IMR-90 (cell line): ENCODE measurements at regions not wholly inside any gene's neighbourhood (a gene's known extent, or its start where the extent isn't known, plus 50 kb on each side); places are given as distances from the start of the nearest gene placed in this dataset.

Source experiments
- ATAC-seq: fragments of 200-7000 bp; cut with Tn5 transposase; 2 replicates; pipeline ENCODE4 v1.9.1; 2020; ENCODE audit warnings: low read depth, mild to moderate bottlenecking, moderate library complexity
- BruUV-seq: library from RNA; stranded (reverse); fragments of 400-500 nt; replicated peaks from 2 replicates; lab custom pipeline; 2021; lab: Mats Ljungman, UMichigan
- CTCF ChIA-PET: fragments of 300-600 bp; formaldehyde crosslinking; extraction: SDS; loops from one replicate; lab custom pipeline; 2021; ENCODE audit warnings: antibody characterized with exemption; lab: Yijun Ruan, JAX
- POLR2A ChIA-PET: fragments of 300-600 bp; sonication (Branson Sonifier 250); formaldehyde crosslinking; loops from one replicate; lab custom pipeline; 2022; ENCODE audit warnings: antibody characterized with exemption; ENCODE audit not compliant: unreplicated experiment; lab: Charles Lee
- DNase-seq: peaks from one replicate; pipeline ENCODE4 v3.0.0; 2013
- H2AFZ ChIP-seq: replicated peaks from 2 replicates; pipeline ENCODE3; 2013; ENCODE audit warnings: low read length, mild to moderate bottlenecking; ENCODE audit not compliant: poor library complexity
- H2AK5ac ChIP-seq: 2 replicates; pipeline ENCODE4 v1.6.1; 2013; ENCODE audit warnings: low read depth, low read length, inconsistent platforms
- H2AK9ac ChIP-seq: replicated peaks from 2 replicates; pipeline ENCODE3; 2013; ENCODE audit warnings: mild to moderate bottlenecking, low read depth, low read length, moderate library complexity; ENCODE audit not compliant: poor library complexity
- H2BK120ac ChIP-seq: 2 replicates; pipeline ENCODE4 v1.6.1; 2013; ENCODE audit warnings: low read depth, low read length, inconsistent platforms
- H2BK15ac ChIP-seq: 3 replicates; pipeline ENCODE4 v1.6.1; 2013; ENCODE audit warnings: low read depth, low read length, inconsistent platforms
- H2BK20ac ChIP-seq: 2 replicates; pipeline ENCODE4 v1.6.1; 2013; ENCODE audit warnings: low read depth, mild to moderate bottlenecking, inconsistent platforms, low read length, moderate library complexity
- H2BK5ac ChIP-seq: 2 replicates; pipeline ENCODE4 v1.6.1; 2013; ENCODE audit warnings: mild to moderate bottlenecking, low read depth, low read length, inconsistent platforms; ENCODE audit not compliant: poor library complexity, severe bottlenecking
- H3K14ac ChIP-seq: replicated peaks from 2 replicates; pipeline ENCODE4 v1.6.1; 2013; ENCODE audit warnings: low read depth, low read length, inconsistent platforms
- H3K18ac ChIP-seq: 2 replicates; pipeline ENCODE4 v1.6.1; 2013; ENCODE audit warnings: low read depth, low read length, control low read depth
- H3K23ac ChIP-seq: 2 replicates; pipeline ENCODE4 v1.6.1; 2013; ENCODE audit warnings: low read depth, low read length, inconsistent platforms
- H3K27ac ChIP-seq: 2 replicates; pipeline ENCODE4 v1.5.1; 2013; ENCODE audit warnings: mild to moderate bottlenecking, control low read depth, low read length; ENCODE audit not compliant: insufficient read depth
- H3K27me3 ChIP-seq: 2 replicates; pipeline ENCODE4 v1.6.1; 2013; ENCODE audit warnings: low read length; ENCODE audit not compliant: control insufficient read depth, insufficient read depth
- H3K36me3 ChIP-seq: 2 replicates; pipeline ENCODE4 v1.6.1; 2013; ENCODE audit warnings: low read length, mixed read lengths; ENCODE audit not compliant: control insufficient read depth, insufficient read depth
- H3K4ac ChIP-seq: 2 replicates; pipeline ENCODE4 v1.6.1; 2013; ENCODE audit warnings: low read depth, low read length, inconsistent platforms
- H3K4me1 ChIP-seq: 2 replicates; pipeline ENCODE4 v1.6.1; 2013; ENCODE audit warnings: low read length, mixed read lengths; ENCODE audit not compliant: control insufficient read depth, insufficient read depth
- H3K4me2 ChIP-seq: 2 replicates; pipeline ENCODE4 v1.6.1; 2013; ENCODE audit warnings: low read depth, mild to moderate bottlenecking, control low read depth, low read length, moderate library complexity
- H3K4me3 ChIP-seq: 2 replicates; pipeline ENCODE4 v1.5.1; 2013; ENCODE audit warnings: low read depth, mild to moderate bottlenecking, control low read depth, low read length, moderate library complexity; ENCODE audit not compliant: insufficient read depth
- H3K56ac ChIP-seq: 2 replicates; pipeline ENCODE4 v1.6.1; 2013; ENCODE audit warnings: low read length, inconsistent platforms; ENCODE audit not compliant: insufficient read depth; ENCODE audit errors: extremely low read depth
- H3K79me1 ChIP-seq, 2 experiments: 2 replicates each; pipeline ENCODE4 v1.6.1; 2013; ENCODE audit warnings: low read length in 2 of 2, inconsistent platforms in 1 of 2, low read depth in 1 of 2
- H3K9ac ChIP-seq: 2 replicates; pipeline ENCODE4 v1.6.1; 2013; ENCODE audit warnings: low read depth, low read length, control low read depth
- H3K9me1 ChIP-seq: 2 replicates; pipeline ENCODE4 v1.6.1; 2013; ENCODE audit warnings: low read length, inconsistent platforms; ENCODE audit not compliant: insufficient read depth
- H3K9me3 ChIP-seq: 2 replicates; pipeline ENCODE4 v1.6.1; 2013; ENCODE audit warnings: low read length; ENCODE audit not compliant: control insufficient read depth, insufficient read depth
- H4K20me1 ChIP-seq: 2 replicates; pipeline ENCODE4 v1.6.1; 2013; ENCODE audit warnings: low read length, inconsistent platforms; ENCODE audit not compliant: insufficient read depth
- H4K5ac ChIP-seq: 2 replicates; pipeline ENCODE4 v1.6.1; 2013; ENCODE audit warnings: mild to moderate bottlenecking, low read depth, low read length, control low read depth
- H4K8ac ChIP-seq, 2 experiments: 2 replicates each; pipeline ENCODE4 v1.6.1; 2013; ENCODE audit warnings: low read depth in 2 of 2, low read length in 2 of 2, control low read depth in 1 of 2, inconsistent platforms in 1 of 2
- H4K91ac ChIP-seq: 2 replicates; pipeline ENCODE4 v1.6.1; 2013; ENCODE audit warnings: low read depth, low read length, inconsistent platforms; ENCODE audit not compliant: insufficient read depth
- BHLHE40 ChIP-seq: fragments of 150-350 bp; IDR thresholded peaks from 2 replicates; pipeline ENCODE4 v1.6.1; 2016; ENCODE audit warnings: mild to moderate bottlenecking, low read depth, low read length
- CHD1 ChIP-seq: IDR thresholded peaks from 2 replicates; pipeline ENCODE4 v1.6.1; 2012; ENCODE audit warnings: low read depth, low read length, improper control_type of control experiment
- ELK1 ChIP-seq: fragments of 150-350 bp; IDR thresholded peaks from 2 replicates; pipeline ENCODE4 v1.6.1; 2016; ENCODE audit warnings: low read depth, mild to moderate bottlenecking, low read length, moderate library complexity, borderline replicate concordance
- MAFK ChIP-seq: IDR thresholded peaks from 2 replicates; pipeline ENCODE4 v1.6.1; 2012; ENCODE audit warnings: low read depth, low read length, improper control_type of control experiment
- MXI1 ChIP-seq: IDR thresholded peaks from 2 replicates; pipeline ENCODE4 v1.6.1; 2012; ENCODE audit warnings: low read depth, mild to moderate bottlenecking, low read length, moderate library complexity, borderline replicate concordance
- NFE2L2 ChIP-seq: fragments of 150-350 bp; IDR thresholded peaks from 2 replicates; pipeline ENCODE4 v1.6.1; 2016; ENCODE audit warnings: low read depth, mild to moderate bottlenecking, low read length
- POLR2A ChIP-seq: IDR thresholded peaks from 2 replicates; pipeline ENCODE4 v1.6.1; 2012; ENCODE audit warnings: mild to moderate bottlenecking, low read depth, low read length
- RAD21 ChIP-seq: IDR thresholded peaks from 2 replicates; pipeline ENCODE4 v1.6.1; 2012; ENCODE audit warnings: low read length, improper control_type of control experiment
- RCOR1 ChIP-seq: IDR thresholded peaks from 2 replicates; pipeline ENCODE4 v1.6.1; 2012; ENCODE audit warnings: mild to moderate bottlenecking, low read length, improper control_type of control experiment; ENCODE audit not compliant: insufficient replicate concordance
- RFX5 ChIP-seq: IDR thresholded peaks from 2 replicates; pipeline ENCODE4 v1.8.0; 2012; ENCODE audit warnings: low read depth, mild to moderate bottlenecking, low read length, moderate library complexity
- SMC3 ChIP-seq: fragments of 150-350 bp; IDR thresholded peaks from 2 replicates; pipeline ENCODE4 v1.6.1; 2016; ENCODE audit warnings: low read depth, mild to moderate bottlenecking, antibody characterized with exemption, low read length, moderate library complexity
- USF2 ChIP-seq: fragments of 150-350 bp; IDR thresholded peaks from 2 replicates; pipeline ENCODE4 v1.6.1; 2017; ENCODE audit warnings: mild to moderate bottlenecking, antibody characterized with exemption, low read length, low read depth
- WGBS, 2 experiments: methylation state at CpG; one replicate each; pipeline versions ENCODE4 v1.1.5 to v1.1.7; 2013; ENCODE audit warnings: missing lambda C conversion rate in 2 of 2; ENCODE audit not compliant: insufficient read length in 1 of 2; ENCODE audit errors: extremely low coverage in 2 of 2; 5-methylcytosine and 5-hydroxymethylcytosine counted together
- dilution Hi-C: fragments of 300-500 bp; cut with HindIII; formaldehyde crosslinking; loops from one replicate; pipeline ENCODE4 v1.14.3; 2018; ENCODE audit warnings: low sequenced_read_pairs; ENCODE audit not compliant: unreplicated experiment
- in situ Hi-C: fragments of 300-500 bp; cut with MboI; formaldehyde crosslinking; loops from 3 replicates; pipeline ENCODE4 v1.14.3; 2019; ENCODE audit warnings: low sequenced_read_pairs, inconsistent platforms, mixed read lengths
- intact Hi-C: fragments of 100-400 bp; cut with micrococcal nuclease; formaldehyde crosslinking; loops from 2 replicates; pipeline ENCODE4 v1.10.0; 2022

- Histone ChIP-seq H3K4me3 (no peak overlapping the region), H2BK5ac (no peak overlapping the region), H2AK5ac (no peak overlapping the region), H4K20me1 (no peaks in the 10 kb centered on the region), H3K23ac (no peak overlapping the region), H2BK15ac (no peak overlapping the region), H2BK120ac (no peak overlapping the region), H4K91ac (no peak overlapping the region), H3K56ac (no peak overlapping the region), H3K79me1 (no peaks in the 10 kb centered on the region), H4K8ac (no peak overlapping the region), H4K5ac (no peak overlapping the region), H2AFZ (no peak overlapping the region), H2AK9ac (no peak overlapping the region), H3K14ac (no peak overlapping the region), H2BK20ac (no peak overlapping the region), H3K9ac (no peak overlapping the region), H3K27ac (no peak overlapping the region), H3K4me1 (no peaks in the 10 kb centered on the region), H3K36me3 (no peaks in the 10 kb centered on the region), H3K27me3 (no peaks in the 10 kb centered on the region), H3K9me1 (no peaks in the 10 kb centered on the region), H3K9me3 (peaks cover 21% of the 10 kb centered on the region), H3K4ac (no peak overlapping the region), H3K18ac (no peak overlapping the region), H3K4me2 (no peak overlapping the region)
- no CpG with 5 or more reads among the region's 1 CpG for WGBS, 2 experiments
- ATAC-seq (no peak), DNase-seq (no peak)
- BruUV-seq = no TSS peak
- TF ChIP-seq NFE2L2 (no peak), RFX5 (no peak), RCOR1 (no peak), CHD1 (no peak), ELK1 (no peak), POLR2A (no peak), MAFK (no peak), BHLHE40 (no peak), USF2 (no peak), SMC3 (no peak), MXI1 (no peak), RAD21 (no peak)
- POLR2A ChIA-PET = no interaction called here
- intact Hi-C loops (no loop called here), dilution Hi-C loops (no loop called here), in situ Hi-C loops (no loop called here)
- CTCF ChIA-PET = no interaction called here
Observed at GRCh38 chr3:104575634-104576033, 791.1 kb upstream of the ALCAM start.
